Glutamatergic neuron (in vitro differentiated cells): ENCODE measurements at regions not wholly inside any gene's neighbourhood (a gene's known extent, or its start where the extent isn't known, plus 50 kb on each side); places are given as distances from the start of the nearest gene placed in this dataset.
"Not testable (repeated sequence)": the region's sequence is repeated elsewhere in the genome, so short reads cannot be mapped to it uniquely, and the experiment has no call there.

ENCODE experiments used
- DNase-seq: peaks from one replicate; pipeline ENCODE4 v3.0.0; 2022
- H3K27ac Mint-ChIP-seq: one replicate; pipeline ENCODE4 v1.8.0; 2020; ENCODE audit warnings: mild to moderate bottlenecking, mixed read lengths, inconsistent platforms; ENCODE audit not compliant: unreplicated experiment
- H3K27me3 Mint-ChIP-seq: one replicate; pipeline ENCODE4 v1.8.0; 2020; ENCODE audit warnings: mild to moderate bottlenecking, moderate library complexity, mixed read lengths, inconsistent platforms; ENCODE audit not compliant: unreplicated experiment
- H3K36me3 Mint-ChIP-seq: one replicate; pipeline ENCODE4 v1.8.0; 2020; ENCODE audit warnings: mild to moderate bottlenecking, mixed read lengths, inconsistent platforms; ENCODE audit not compliant: unreplicated experiment
- H3K4me1 Mint-ChIP-seq: one replicate; pipeline ENCODE4 v1.8.0; 2020; ENCODE audit warnings: mild to moderate bottlenecking, low read depth, mixed read lengths, inconsistent platforms; ENCODE audit not compliant: unreplicated experiment
- H3K4me3 Mint-ChIP-seq: one replicate; pipeline ENCODE4 v1.8.0; 2020; ENCODE audit warnings: mild to moderate bottlenecking, mixed read lengths, inconsistent platforms; ENCODE audit not compliant: unreplicated experiment
- H3K9me3 Mint-ChIP-seq: one replicate; pipeline ENCODE4 v1.8.0; 2020; ENCODE audit warnings: mild to moderate bottlenecking, moderate library complexity, mixed read lengths, inconsistent platforms; ENCODE audit not compliant: unreplicated experiment
- CTCF ChIP-seq: fragments of 200-600 bp; sonication (generic); IDR thresholded peaks from one replicate; pipeline ENCODE4 v1.5.0; 2021; ENCODE audit not compliant: partially characterized antibody, unreplicated experiment

GRCh38 chr7:16089191-16089590 is 332.1 kb downstream of the CRPPA start:
- H3K4me3 Mint-ChIP-seq: no peak overlapping the region
- H3K27ac Mint-ChIP-seq: no peak overlapping the region
- no peak for DNase-seq
- H3K27me3 Mint-ChIP-seq: no peaks in the 10 kb centered on the region
- H3K36me3 Mint-ChIP-seq: no peaks in the 10 kb centered on the region
- H3K4me1 Mint-ChIP-seq: no peaks in the 10 kb centered on the region
- no peak for TF ChIP-seq CTCF
- no peaks in the 10 kb centered on the region for H3K9me3 Mint-ChIP-seq

GRCh38 chr7:16086743-16087142 is 334.6 kb downstream of the CRPPA start:
- H3K36me3 Mint-ChIP-seq: no peaks in the 10 kb centered on the region
- no peak overlapping the region for H3K4me3 Mint-ChIP-seq
- no peaks in the 10 kb centered on the region for H3K4me1 Mint-ChIP-seq
- H3K27ac Mint-ChIP-seq: no peak overlapping the region
- no peaks in the 10 kb centered on the region for H3K9me3 Mint-ChIP-seq
- DNase-seq: no peak
- H3K27me3 Mint-ChIP-seq: no peaks in the 10 kb centered on the region
- no peak for TF ChIP-seq CTCF

- H3K4me3 Mint-ChIP-seq, DNase-seq, H3K4me1 Mint-ChIP-seq, H3K9me3 Mint-ChIP-seq, H3K27ac Mint-ChIP-seq, H3K27me3 Mint-ChIP-seq, H3K36me3 Mint-ChIP-seq: not testable (repeated sequence)
These were observed 335.6 kb downstream of the CRPPA start for GRCh38 chr7:16085780-16086179.

GRCh38 chr7:16084875-16085274 is 336.5 kb downstream of the CRPPA start:
- Mint-ChIP-seq H3K36me3 (no peaks in the 10 kb centered on the region), H3K27ac (no peak overlapping the region), H3K9me3 (no peaks in the 10 kb centered on the region), H3K4me1 (no peaks in the 10 kb centered on the region), H3K27me3 (no peaks in the 10 kb centered on the region), H3K4me3 (no peak overlapping the region)
- no peak for TF ChIP-seq CTCF
- DNase-seq: no peak

- Mint-ChIP-seq H3K27me3 (no peaks in the 10 kb centered on the region), H3K36me3 (no peaks in the 10 kb centered on the region), H3K9me3 (no peaks in the 10 kb centered on the region), H3K27ac (no peak overlapping the region), H3K4me3 (no peak overlapping the region), H3K4me1 (no peaks in the 10 kb centered on the region)
- no peak for TF ChIP-seq CTCF
- DNase-seq: no peak
These were observed 337.0 kb downstream of the CRPPA start for GRCh38 chr7:16084370-16084769.

- H3K4me3 Mint-ChIP-seq: no peak overlapping the region
- H3K36me3 Mint-ChIP-seq: no peaks in the 10 kb centered on the region
- no peak for TF ChIP-seq CTCF
- no peaks in the 10 kb centered on the region for H3K9me3 Mint-ChIP-seq
- H3K27me3 Mint-ChIP-seq: no peaks in the 10 kb centered on the region
- no peak overlapping the region for H3K27ac Mint-ChIP-seq
- no peak for DNase-seq
- H3K4me1 Mint-ChIP-seq: no peaks in the 10 kb centered on the region
These were observed 337.4 kb downstream of the CRPPA start for GRCh38 chr7:16083931-16084330.
